GM19099 (cell line): ENCODE measurements at regions not wholly inside any gene's neighbourhood (a gene's known extent, or its start where the extent isn't known, plus 50 kb on each side); places are given as distances from the start of the nearest gene placed in this dataset.

Source experiments
- POLR2A ChIP-seq: IDR thresholded peaks from 3 replicates; pipeline ENCODE4 v1.6.1; 2011; ENCODE audit warnings: low read depth; ENCODE audit not compliant: insufficient read length; ENCODE audit errors: extremely low read depth

GRCh38 chr16:86316967-86317812 is 193.1 kb upstream of the FOXF1 start:
- no peak for TF ChIP-seq POLR2A

GRCh38 chr16:86317813-86318650 is 192.3 kb upstream of the FOXF1 start:
- no peak for TF ChIP-seq POLR2A

GRCh38 chr16:86319585-86320236 is 190.6 kb upstream of the FOXF1 start:
- TF ChIP-seq POLR2A, result no peak

DNA sequence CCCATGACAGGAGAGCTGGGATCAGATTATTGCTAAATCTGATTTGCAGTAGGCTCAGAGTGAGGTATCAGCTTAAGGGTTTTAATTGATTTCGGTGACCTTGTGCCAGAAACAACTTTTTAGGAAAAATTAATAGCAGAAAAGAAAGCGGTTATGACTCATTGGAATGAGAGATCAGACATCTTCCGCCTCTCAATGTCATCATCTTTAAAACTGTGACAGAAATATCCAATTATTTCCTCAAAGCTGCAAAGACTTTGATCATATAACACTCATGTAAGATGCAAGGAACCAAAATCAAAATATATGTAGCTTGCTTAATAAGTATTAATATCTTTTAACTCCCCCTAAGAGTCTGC is 190.1 kb upstream of the FOXF1 start:
- TF ChIP-seq POLR2A, result no peak

DNA sequence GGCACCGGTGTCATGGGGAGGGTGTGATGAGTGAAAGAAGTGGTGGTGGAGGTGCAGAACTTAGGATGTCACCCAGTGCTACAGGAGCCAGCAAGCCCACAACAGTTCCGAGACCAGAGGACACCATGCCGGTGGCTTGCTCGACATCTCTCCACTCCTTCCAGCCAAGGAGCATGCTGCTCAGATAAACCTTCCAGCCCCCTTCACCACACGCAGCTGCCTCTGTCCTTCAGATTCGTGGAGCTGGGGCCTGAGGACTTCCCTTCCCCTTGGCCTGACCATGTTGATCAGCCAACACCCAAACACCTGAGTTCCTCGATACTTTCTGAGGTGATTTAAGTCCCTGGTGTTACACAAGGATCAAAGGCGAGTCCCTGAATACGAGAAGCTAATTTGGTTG is 188.8 kb upstream of the FOXF1 start:
- TF ChIP-seq POLR2A, result no peak

DNA sequence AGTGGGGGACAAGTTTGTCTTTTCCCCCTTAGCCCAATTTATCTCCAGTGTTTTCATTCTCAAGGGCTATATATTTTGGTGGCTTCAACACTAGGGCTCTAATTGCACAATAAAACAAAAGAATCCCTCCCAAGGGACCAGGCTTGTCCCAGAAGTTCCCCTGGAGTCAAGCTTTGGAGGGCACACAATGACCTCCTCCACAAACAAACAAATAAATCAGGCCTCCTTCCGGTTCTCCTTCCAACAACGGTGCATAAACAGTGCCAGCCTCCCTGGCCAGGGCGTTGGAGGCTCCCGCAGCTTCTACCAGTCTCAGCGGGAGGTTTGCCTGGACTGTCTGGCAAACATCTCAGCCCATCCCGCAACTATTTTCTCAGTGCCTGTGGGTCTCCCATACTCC is 188.0 kb upstream of the FOXF1 start:
- TF ChIP-seq POLR2A, result no peak

- TF ChIP-seq POLR2A, result no peak
Observed at GRCh38 chr16:86322806-86323205, 187.5 kb upstream of the FOXF1 start.

GRCh38 chr16:86324320-86324719 is 186.0 kb upstream of the FOXF1 start:
- no peak for TF ChIP-seq POLR2A

DNA sequence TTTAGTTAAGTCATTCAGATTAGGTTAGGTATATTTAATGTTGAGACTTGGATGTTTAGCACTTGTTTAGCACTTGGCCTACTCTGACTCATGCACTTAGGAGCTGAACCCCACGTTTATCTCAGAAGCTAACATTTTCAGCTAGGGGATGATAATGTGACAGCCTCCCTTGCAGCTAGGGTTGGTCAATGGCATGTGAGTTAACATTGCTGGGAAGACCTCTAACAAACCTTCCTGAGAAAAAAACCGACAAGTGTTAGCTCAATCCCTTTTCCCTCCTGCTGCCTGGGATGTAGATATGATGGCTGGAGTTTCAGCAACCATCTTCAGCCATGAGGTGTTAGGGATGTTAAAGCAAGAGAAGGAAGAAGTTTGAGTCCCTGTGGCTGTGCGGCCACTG is 185.0 kb upstream of the FOXF1 start:
- no peak for TF ChIP-seq POLR2A

DNA sequence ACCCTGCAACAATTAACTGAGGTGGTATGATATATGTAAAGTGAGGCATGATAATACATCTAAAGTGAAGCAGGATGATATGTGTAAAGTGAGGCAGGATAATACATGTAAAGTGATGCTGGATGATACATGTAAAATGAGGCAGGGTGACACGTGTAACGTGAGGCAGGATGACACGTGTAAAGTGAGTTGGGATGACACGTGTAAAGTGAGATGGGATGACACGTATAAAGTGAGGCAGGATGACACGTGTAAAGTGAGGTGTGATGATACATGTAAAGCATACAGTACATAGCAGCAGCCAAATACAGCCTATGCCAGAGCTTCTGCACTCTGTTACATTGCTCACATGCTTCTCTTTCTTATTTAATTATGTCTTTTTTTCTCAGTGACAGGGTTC is 184.4 kb upstream of the FOXF1 start:
- TF ChIP-seq POLR2A, result no peak

- no peak for TF ChIP-seq POLR2A
Observed at GRCh38 chr16:86327321-86327720, 183.0 kb upstream of the FOXF1 start.

DNA sequence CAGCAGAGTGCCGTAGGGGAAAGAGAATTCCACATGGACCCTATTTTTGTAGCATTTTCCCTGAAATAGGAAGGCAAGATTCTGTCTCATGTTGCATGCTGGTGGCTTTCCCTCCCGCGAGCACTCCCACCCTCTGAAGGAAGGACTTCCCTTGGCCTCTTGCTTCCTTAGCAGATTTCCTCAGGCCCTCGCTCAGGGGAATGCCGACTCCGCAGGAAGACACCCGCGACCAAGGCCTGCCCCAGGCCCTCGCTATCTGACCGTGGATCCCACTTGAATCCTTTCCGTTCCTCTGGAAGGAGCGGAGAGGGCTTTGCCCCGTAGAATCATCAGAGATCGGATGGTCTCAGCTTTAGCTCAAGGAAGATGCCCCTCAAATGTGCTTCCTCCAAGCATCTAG is 179.4 kb upstream of the FOXF1 start:
- no peak for TF ChIP-seq POLR2A

GRCh38 chr16:86334079-86334635 is 176.2 kb upstream of the FOXF1 start:
- TF ChIP-seq POLR2A, result no peak

- no peak for TF ChIP-seq POLR2A
Observed at GRCh38 chr16:86335266-86336172, 174.8 kb upstream of the FOXF1 start.
